Psoas muscle (tissue), 7 donors: ENCODE measurements at regions not wholly inside any gene's neighbourhood (a gene's known extent, or its start where the extent isn't known, plus 50 kb on each side); places are given as distances from the start of the nearest gene placed in this dataset.

Experiments
- ATAC-seq, 4 donors: fragments of 200-7000 bp; cut with Tn5 transposase; one replicate each; pipeline ENCODE4 v1.9.1; 2020; ENCODE audit warnings: moderate library complexity in 3 of 4, mild to moderate bottlenecking in 2 of 4
- DNase-seq, 2 donors: peaks; one replicate each; pipeline ENCODE4 v3.0.0-alpha.2; 2020
- H3K27ac ChIP-seq: fragments of 200-600 bp; one replicate; pipeline ENCODE4 v1.8.0; 2022
- H3K27me3 ChIP-seq, 3 donors: fragments of 200-600 bp in 1 of 3; one replicate each; pipeline versions ENCODE4 v1.6.1 to v1.8.0; 2013 to 2022; ENCODE audit warnings: low read length in 2 of 3, mild to moderate bottlenecking in 2 of 3, moderate library complexity in 1 of 3; ENCODE audit not compliant: insufficient read depth in 3 of 3
- H3K36me3 ChIP-seq, 2 donors: fragments of 200-600 bp in 1 of 2; one replicate each; pipeline versions ENCODE4 v1.6.1 to v1.8.0; 2013 to 2022; ENCODE audit warnings: low read depth in 1 of 2, mild to moderate bottlenecking in 1 of 2, moderate library complexity in 1 of 2; ENCODE audit not compliant: insufficient read depth in 1 of 2
- H3K4me1 ChIP-seq: fragments of 200-600 bp; one replicate; pipeline ENCODE4 v1.8.0; 2022
- H3K4me3 ChIP-seq: fragments of 200-600 bp; one replicate; pipeline ENCODE4 v1.8.0; 2022; ENCODE audit warnings: mild to moderate bottlenecking
- H3K9me3 ChIP-seq: fragments of 200-600 bp; one replicate; pipeline ENCODE4 v1.8.0; 2022
- CTCF ChIP-seq: fragments of 200-600 bp; IDR thresholded peaks from one replicate; pipeline ENCODE4 v1.8.0; 2022; ENCODE audit warnings: antibody characterized with exemption
- WGBS, 3 donors: extraction: QIAGEN DNeasy Blood & Tissue Kit; methylation state at CpG; one replicate each; pipeline versions ENCODE4 v1.1.6 to v1.1.7; 2013; 5-methylcytosine and 5-hydroxymethylcytosine counted together
- intact Hi-C, 2 donors: fragments of 100-400 bp; cut with DNase I; formaldehyde crosslinking; loops; one replicate each; pipeline versions ENCODE4 v1.11.0 to v1.14.2; 2022
- donor health status: healthy with polysubstance abuse.
- donor health status: DM: no; HTN: no; CAD: no; lungs with moderate emphysema.
- donor health status: Bipolar disorder and iron deficiency.
- donor health status: healthy.
- donor health status: DM: yes; HTN: yes; CAD: no.
- donor health status: DM: no; HTN: no; CAD: no.
- donor health status: DM: yes; HTN: yes; CAD: no.

GRCh38 chr4:32172086-32172485 lies 1451.9 kb downstream of the PCDH7 start:
- ATAC-seq (no peak), DNase-seq (no peak)
- no peak for TF ChIP-seq CTCF
- intact Hi-C loops = no loop called here
- H3K4me1 ChIP-seq = no peaks in the 10 kb centered on the region
- no peaks in the 10 kb centered on the region for H3K36me3 ChIP-seq
- WGBS, 3 donors = 89 to 98% (median 96%) methylated on average over 1 of the region's 1 CpG
- no peaks in the 10 kb centered on the region for H3K27me3 ChIP-seq
- no peak overlapping the region for H3K4me3 ChIP-seq
- no peaks in the 10 kb centered on the region for H3K9me3 ChIP-seq
- H3K27ac ChIP-seq = no peak overlapping the region

GRCh38 chr4:32172761-32173160 lies 1452.6 kb downstream of the PCDH7 start:
- Histone ChIP-seq H3K27ac (no peak overlapping the region), H3K36me3 (no peaks in the 10 kb centered on the region), H3K9me3 (no peaks in the 10 kb centered on the region), H3K27me3 (no peaks in the 10 kb centered on the region), H3K4me1 (no peaks in the 10 kb centered on the region), H3K4me3 (no peak overlapping the region)
- 96 to 100% (median 100%) methylated on average over 1 of the region's 1 CpG for WGBS, 3 donors
- ATAC-seq = no peak
- intact Hi-C loops = no loop called here
- TF ChIP-seq CTCF = no peak
- DNase-seq = no peak

GRCh38 chr4:32180086-32180485 lies 1459.9 kb downstream of the PCDH7 start:
- Histone ChIP-seq H3K27me3 (no peaks in the 10 kb centered on the region), H3K36me3 (no peaks in the 10 kb centered on the region), H3K27ac (no peak overlapping the region), H3K9me3 (no peaks in the 10 kb centered on the region), H3K4me1 (no peaks in the 10 kb centered on the region), H3K4me3 (no peak overlapping the region)
- TF ChIP-seq CTCF = no peak
- ATAC-seq = no peak
- no peak for DNase-seq
- intact Hi-C loops = no loop called here

GRCh38 chr4:32184186-32184585 lies 1464.0 kb downstream of the PCDH7 start:
- no peak for TF ChIP-seq CTCF
- intact Hi-C loops = no loop called here
- no peaks in the 10 kb centered on the region for H3K36me3 ChIP-seq

GRCh38 chr4:32189130-32189529 lies 1469.0 kb downstream of the PCDH7 start:
- Histone ChIP-seq H3K4me3 (no peak overlapping the region), H3K27ac (no peak overlapping the region), H3K4me1 (no peaks in the 10 kb centered on the region), H3K27me3 (no peaks in the 10 kb centered on the region), H3K9me3 (no peaks in the 10 kb centered on the region), H3K36me3 (no peaks in the 10 kb centered on the region)
- no peak for ATAC-seq
- 53 to 62% (median 55%) methylated on average over 10 of the region's 10 CpGs for WGBS, 3 donors
- no peak for TF ChIP-seq CTCF
- intact Hi-C loops = no loop called here
- no peak for DNase-seq

More at GRCh38 chr4:32184186-32184585, 1464.0 kb downstream of the PCDH7 start:
- ATAC-seq = no peak
- no peak for DNase-seq
- Histone ChIP-seq H3K4me1 (no peaks in the 10 kb centered on the region), H3K4me3 (no peak overlapping the region), H3K27ac (no peak overlapping the region), H3K27me3 (no peaks in the 10 kb centered on the region), H3K9me3 (no peaks in the 10 kb centered on the region)
- WGBS, 3 donors = 39 to 54% (median 39%) methylated on average over 2 of the region's 2 CpGs
